Ascending aorta (tissue), 2 donors: ENCODE measurements at regions not wholly inside any gene's neighbourhood (a gene's known extent, or its start where the extent isn't known, plus 50 kb on each side); places are given as distances from the start of the nearest gene placed in this dataset.

Experiments
- DNase-seq, 2 donors: peaks; one replicate each; pipeline ENCODE4 v3.0.0-alpha.2; 2019; ENCODE audit warnings: low spot score in 2 of 2
- H3K27ac ChIP-seq, 2 donors: fragments of 200-600 bp; sonication (generic); one replicate each; pipeline ENCODE4 v1.5.1; 2016 to 2017; ENCODE audit warnings: mild to moderate bottlenecking in 1 of 2
- H3K27me3 ChIP-seq: fragments of 200-600 bp; sonication (generic); one replicate; pipeline ENCODE4 v1.5.1; 2017
- H3K36me3 ChIP-seq, 2 donors: fragments of 200-600 bp; sonication (generic); one replicate each; pipeline ENCODE4 v1.5.1; 2016
- H3K4me1 ChIP-seq, 2 donors: fragments of 200-600 bp; sonication (generic); one replicate each; pipeline ENCODE4 v1.5.1; 2016 to 2017; ENCODE audit warnings: mild to moderate bottlenecking in 1 of 2
- H3K4me3 ChIP-seq, 2 donors: fragments of 200-600 bp; sonication (generic); one replicate each; pipeline ENCODE4 v1.5.1; 2016 to 2017; ENCODE audit warnings: mild to moderate bottlenecking in 1 of 2
- H3K9me3 ChIP-seq, 2 donors: fragments of 200-600 bp; sonication (generic); one replicate each; pipeline ENCODE4 v1.5.1; 2016
- CTCF ChIP-seq, 3 experiments: fragments of 200-600 bp in 2 of 3; fragments of 450-650 bp in 1 of 3; sonication (generic) in 2 of 3; IDR thresholded peaks; one replicate each; pipeline ENCODE4 v1.5.1; 2016 to 2019; ENCODE audit warnings: antibody characterized with exemption in 3 of 3, mild to moderate bottlenecking in 1 of 3, moderate library complexity in 1 of 3
- intact Hi-C: fragments of 100-400 bp; cut with DNase I; formaldehyde crosslinking; loops from one replicate; pipeline ENCODE4 v1.15.1; 2023

GRCh38 chr14:98685725-98686124 is 586.3 kb downstream of the BCL11B start:
- Histone ChIP-seq H3K9me3 (no peaks in the 10 kb centered on the region), H3K36me3 (no peaks in the 10 kb centered on the region), H3K27me3 (no peaks in the 10 kb centered on the region), H3K27ac (no peak overlapping the region), H3K4me3 (no peak overlapping the region), H3K4me1 (no peaks in the 10 kb centered on the region)
- no peak for TF ChIP-seq CTCF (IDR thresholded peaks at IDR 0.05)
- intact Hi-C loops = no loop called here
- DNase-seq = no peak

- Histone ChIP-seq H3K4me1 (no peaks in the 10 kb centered on the region), H3K27me3 (no peaks in the 10 kb centered on the region), H3K4me3 (no peak overlapping the region), H3K27ac (no peak overlapping the region), H3K9me3 (no peaks in the 10 kb centered on the region), H3K36me3 (no peaks in the 10 kb centered on the region)
- DNase-seq = no peak
- intact Hi-C loops = no loop called here
- TF ChIP-seq CTCF (IDR thresholded peaks at IDR 0.05) = no peak
Observed at GRCh38 chr14:98688446-98688845, 583.6 kb downstream of the BCL11B start.

GRCh38 chr14:98689951-98690350 is 582.0 kb downstream of the BCL11B start:
- no peaks in the 10 kb centered on the region for H3K36me3 ChIP-seq
- H3K9me3 ChIP-seq = no peaks in the 10 kb centered on the region
- no peak for DNase-seq
- H3K27ac ChIP-seq = no peak overlapping the region
- TF ChIP-seq CTCF (IDR thresholded peaks at IDR 0.05) = no peak
- no peaks in the 10 kb centered on the region for H3K27me3 ChIP-seq
- no peaks in the 10 kb centered on the region for H3K4me1 ChIP-seq
- H3K4me3 ChIP-seq = no peak overlapping the region
- intact Hi-C loops = no loop called here

GRCh38 chr14:98692832-98693231 is 579.2 kb downstream of the BCL11B start:
- TF ChIP-seq CTCF (IDR thresholded peaks at IDR 0.05) = no peak
- no peak for DNase-seq
- no peaks in the 10 kb centered on the region for H3K36me3 ChIP-seq
- no peak overlapping the region for H3K4me3 ChIP-seq
- no peaks in the 10 kb centered on the region for H3K27me3 ChIP-seq
- no peaks in the 10 kb centered on the region for H3K9me3 ChIP-seq
- H3K27ac ChIP-seq = no peak overlapping the region
- no peaks in the 10 kb centered on the region for H3K4me1 ChIP-seq
- intact Hi-C loops = no loop called here

- Histone ChIP-seq H3K4me3 (no peak overlapping the region), H3K4me1 (no peaks in the 10 kb centered on the region), H3K27ac (no peak overlapping the region), H3K9me3 (no peaks in the 10 kb centered on the region), H3K27me3 (no peaks in the 10 kb centered on the region), H3K36me3 (no peaks in the 10 kb centered on the region)
- intact Hi-C loops = no loop called here
- TF ChIP-seq CTCF (IDR thresholded peaks at IDR 0.05) = no peak
- no peak for DNase-seq
Observed at GRCh38 chr14:98694541-98694940, 577.5 kb downstream of the BCL11B start.

- DNase-seq = no peak
- H3K27me3 ChIP-seq = no peaks in the 10 kb centered on the region
- H3K36me3 ChIP-seq = no peaks in the 10 kb centered on the region
- H3K27ac ChIP-seq = no peak overlapping the region
- H3K4me3 ChIP-seq = no peak overlapping the region
- intact Hi-C loops = no loop called here
- TF ChIP-seq CTCF (IDR thresholded peaks at IDR 0.05) = no peak
- H3K9me3 ChIP-seq = no peaks in the 10 kb centered on the region
- H3K4me1 ChIP-seq = no peaks in the 10 kb centered on the region
Observed at GRCh38 chr14:98695809-98696208, 576.2 kb downstream of the BCL11B start.
